Ovary (tissue), 7 donors: ENCODE measurements at regions not wholly inside any gene's neighbourhood (a gene's known extent, or its start where the extent isn't known, plus 50 kb on each side); places are given as distances from the start of the nearest gene placed in this dataset.
"Not testable (repeated sequence)": the region's sequence is repeated elsewhere in the genome, so short reads cannot be mapped to it uniquely, and the experiment has no call there.

Experiments
- DNase-seq, 5 donors: peaks; one replicate each; pipeline ENCODE4 v3.0.0-alpha.2; 2019 to 2020
- H3K27ac ChIP-seq, 2 donors: fragments of 200-600 bp; one replicate each; pipeline versions ENCODE4 v1.5.1 to v1.8.0; 2019 to 2022
- H3K27me3 ChIP-seq: fragments of 200-600 bp; one replicate; pipeline ENCODE4 v1.8.0; 2022
- H3K36me3 ChIP-seq: fragments of 200-600 bp; sonication (generic); one replicate; pipeline ENCODE4 v1.5.1; 2019
- H3K4me1 ChIP-seq: one replicate; pipeline ENCODE4 v1.8.1; 2013; ENCODE audit warnings: mild to moderate bottlenecking, moderate library complexity; ENCODE audit not compliant: insufficient read depth
- H3K4me3 ChIP-seq: fragments of 200-600 bp; sonication (generic); one replicate; pipeline ENCODE4 v1.5.1; 2017
- H3K9me3 ChIP-seq, 2 donors: fragments of 200-600 bp in 1 of 2; sonication (generic) in 1 of 2; one replicate each; pipeline versions ENCODE4 v1.5.1 to v1.8.1; 2013 to 2019; ENCODE audit warnings: mild to moderate bottlenecking in 1 of 2, moderate library complexity in 1 of 2
- CTCF ChIP-seq, 3 donors: fragments of 450-650 bp in 2 of 3; fragments of 200-600 bp in 1 of 3; IDR thresholded peaks; one replicate each; pipeline versions ENCODE4 v1.5.1 to v1.8.0; 2016 to 2022; ENCODE audit warnings: antibody characterized with exemption in 3 of 3, mild to moderate bottlenecking in 1 of 3
- EP300 ChIP-seq: sonication (generic); formaldehyde crosslinking; IDR thresholded peaks from one replicate; pipeline ENCODE4 v1.6.1; 2017; ENCODE audit warnings: antibody characterized with exemption
- POLR2A ChIP-seq: fragments of 450-650 bp; IDR thresholded peaks from one replicate; pipeline ENCODE4 v1.6.1; 2017; ENCODE audit warnings: antibody characterized with exemption, mild to moderate bottlenecking, moderate library complexity
- WGBS, 3 donors: extraction: QIAGEN DNeasy Blood & Tissue Kit in 1 of 3; methylation state at CpG; one replicate each; pipeline versions ENCODE4 v1.1.5 to v1.1.7; 2013 to 2017; 5-methylcytosine and 5-hydroxymethylcytosine counted together
- intact Hi-C, 4 donors: fragments of 100-400 bp; cut with DNase I; formaldehyde crosslinking; loops; one replicate each; pipeline versions ENCODE4 v1.11.0 to v1.15.1; 2022 to 2023
- donor health status: DM: no; HTN: no; CAD: no; lungs with moderate emphysema.
- donor health status: DM: no; HTN: no; CAD: no.
- donor health status: Bipolar disorder and iron deficiency.
- donor health status: DM: no; HTN: no; CAD: no.
- donor health status: DM: yes; HTN: yes; CAD: no.

- intact Hi-C loops = no loop called here
- no peaks in the 10 kb centered on the region for H3K27me3 ChIP-seq
- no peaks in the 10 kb centered on the region for H3K36me3 ChIP-seq
- H3K4me1 ChIP-seq = no peaks in the 10 kb centered on the region
- TF ChIP-seq EP300 = no peak
- TF ChIP-seq POLR2A = no peak
- no peak for TF ChIP-seq CTCF (IDR thresholded peaks at IDR 0.05)
- H3K27ac ChIP-seq = no peak overlapping the region
- DNase-seq = no peak
- 89 to 91% (median 90%) methylated on average over 2 of the region's 2 CpGs for WGBS, 3 donors
- H3K4me3 ChIP-seq = no peak overlapping the region
- H3K9me3 ChIP-seq = no peaks in the 10 kb centered on the region
Observed at GRCh38 chr12:87196321-87196720, 832.9 kb downstream of the C12orf50 start.

- H3K27ac ChIP-seq, H3K4me1 ChIP-seq, H3K9me3 ChIP-seq, H3K4me3 ChIP-seq, intact Hi-C loops, DNase-seq, H3K36me3 ChIP-seq, H3K27me3 ChIP-seq: not testable (repeated sequence)
Observed at GRCh38 chr12:87194389-87194788, 834.8 kb downstream of the C12orf50 start.

- intact Hi-C loops = no loop called here
- TF ChIP-seq POLR2A (no peak), CTCF (IDR thresholded peaks at IDR 0.05) (no peak), EP300 (no peak)
- Histone ChIP-seq H3K36me3 (no peaks in the 10 kb centered on the region), H3K9me3 (no peaks in the 10 kb centered on the region), H3K4me3 (no peak overlapping the region), H3K27ac (no peak overlapping the region), H3K27me3 (no peaks in the 10 kb centered on the region), H3K4me1 (no peaks in the 10 kb centered on the region)
- 90 to 94% (median 92%) methylated on average over 5 of the region's 5 CpGs for WGBS, 3 donors
- no peak for DNase-seq
Observed at GRCh38 chr12:87185367-87185766, 843.8 kb downstream of the C12orf50 start.

- H3K27ac ChIP-seq = no peak overlapping the region
- intact Hi-C loops = no loop called here
- 85 to 92% (median 91%) methylated on average over 5 of the region's 5 CpGs for WGBS, 3 donors
Observed at GRCh38 chr12:87182696-87183233, 846.4 kb downstream of the C12orf50 start.

GRCh38 chr12:87171356-87171755, 857.8 kb downstream of the C12orf50 start:
- H3K27me3 ChIP-seq = no peaks in the 10 kb centered on the region
- H3K36me3 ChIP-seq = no peaks in the 10 kb centered on the region
- WGBS, 3 donors = 92 to 93% (median 93%) methylated on average over 16 of the region's 16 CpGs
- TF ChIP-seq CTCF (IDR thresholded peaks at IDR 0.05) = no peak
- TF ChIP-seq EP300 = no peak
- no peak for TF ChIP-seq POLR2A
- no peaks in the 10 kb centered on the region for H3K4me1 ChIP-seq
- DNase-seq = no peak
- H3K27ac ChIP-seq = no peak overlapping the region
- intact Hi-C loops = no loop called here
- H3K4me3 ChIP-seq = no peak overlapping the region
- no peaks in the 10 kb centered on the region for H3K9me3 ChIP-seq

More at GRCh38 chr12:87182696-87183233, 846.4 kb downstream of the C12orf50 start:
- no peaks in the 10 kb centered on the region for H3K9me3 ChIP-seq
- TF ChIP-seq CTCF (IDR thresholded peaks at IDR 0.05) (no peak), POLR2A (no peak), EP300 (no peak)
- H3K4me1 ChIP-seq = no peaks in the 10 kb centered on the region
- H3K4me3 ChIP-seq = no peak overlapping the region
- DNase-seq = no peak
- H3K27me3 ChIP-seq = no peaks in the 10 kb centered on the region
- H3K36me3 ChIP-seq = no peaks in the 10 kb centered on the region
